ENCODE measurements at regions not wholly inside any gene's neighbourhood (a gene's known extent, or its start where the extent isn't known, plus 50 kb on each side); places are given as distances from the start of the nearest gene placed in this dataset.

GRCh38 chrX:25219480-25219879 lies 203.7 kb upstream of the ARX start:
- H3K27me3 ChIP-seq = no peaks in the 10 kb centered on the region
- H3K27ac ChIP-seq = no peak overlapping the region
- H3K9me3 ChIP-seq = no peaks in the 10 kb centered on the region
- no peak for TF ChIP-seq CTCF (IDR thresholded peaks at IDR 0.05)
- intact Hi-C loops (cut with DNase I) = no loop called here
- H3K4me3 ChIP-seq = no peak overlapping the region
- H3K4me1 ChIP-seq = no peaks in the 10 kb centered on the region
- no peaks in the 10 kb centered on the region for H3K36me3 ChIP-seq
- no peak for DNase-seq (ENCODE audit: low spot score in 2 of 2)

- Histone ChIP-seq H3K4me3 (no peak overlapping the region), H3K27me3 (no peaks in the 10 kb centered on the region), H3K9me3 (no peaks in the 10 kb centered on the region), H3K4me1 (no peaks in the 10 kb centered on the region), H3K27ac (no peak overlapping the region), H3K36me3 (no peaks in the 10 kb centered on the region)
- no peak for TF ChIP-seq CTCF (IDR thresholded peaks at IDR 0.05)
- intact Hi-C loops (cut with DNase I) = no loop called here
- DNase-seq (ENCODE audit: low spot score in 2 of 2) = no peak
These were observed 197.8 kb upstream of the ARX start for GRCh38 chrX:25213611-25214010.

GRCh38 chrX:25207803-25208475 lies 192.2 kb upstream of the ARX start:
- Histone ChIP-seq H3K36me3 (no peaks in the 10 kb centered on the region), H3K27me3 (no peaks in the 10 kb centered on the region), H3K4me1 (no peaks in the 10 kb centered on the region), H3K4me3 (no peak overlapping the region), H3K9me3 (no peaks in the 10 kb centered on the region), H3K27ac (no peak overlapping the region)
- intact Hi-C loops (cut with DNase I) = no loop called here
- no peak for TF ChIP-seq CTCF (IDR thresholded peaks at IDR 0.05)
- DNase-seq (ENCODE audit: low spot score in 2 of 2) = no peak

GRCh38 chrX:25206778-25207177 lies 191.0 kb upstream of the ARX start:
- DNase-seq (ENCODE audit: low spot score in 2 of 2) = no peak
- intact Hi-C loops (cut with DNase I) = no loop called here
- no peak for TF ChIP-seq CTCF (IDR thresholded peaks at IDR 0.05)

GRCh38 chrX:25204182-25204581 lies 188.4 kb upstream of the ARX start:
- H3K27ac ChIP-seq = no peak overlapping the region
- DNase-seq (ENCODE audit: low spot score in 2 of 2) = no peak
- no peaks in the 10 kb centered on the region for H3K36me3 ChIP-seq
- no peak for TF ChIP-seq CTCF (IDR thresholded peaks at IDR 0.05)
- intact Hi-C loops (cut with DNase I) = no loop called here
- H3K27me3 ChIP-seq = no peaks in the 10 kb centered on the region
- H3K4me3 ChIP-seq = no peak overlapping the region
- no peaks in the 10 kb centered on the region for H3K9me3 ChIP-seq
- no peaks in the 10 kb centered on the region for H3K4me1 ChIP-seq

More at GRCh38 chrX:25206778-25207177, 191.0 kb upstream of the ARX start:
- Histone ChIP-seq H3K4me1 (no peaks in the 10 kb centered on the region), H3K27ac (no peak overlapping the region), H3K36me3 (no peaks in the 10 kb centered on the region), H3K4me3 (no peak overlapping the region), H3K9me3 (no peaks in the 10 kb centered on the region), H3K27me3 (no peaks in the 10 kb centered on the region)

GRCh38 chrX:25202827-25203226 lies 187.1 kb upstream of the ARX start:
- DNase-seq (ENCODE audit: low spot score in 2 of 2) = no peak
- Histone ChIP-seq H3K4me3 (no peak overlapping the region), H3K36me3 (no peaks in the 10 kb centered on the region), H3K27me3 (no peaks in the 10 kb centered on the region), H3K27ac (no peak overlapping the region), H3K9me3 (no peaks in the 10 kb centered on the region), H3K4me1 (no peaks in the 10 kb centered on the region)
- intact Hi-C loops (cut with DNase I) = no loop called here
- TF ChIP-seq CTCF (IDR thresholded peaks at IDR 0.05) = no peak

All from ascending aorta (tissue), 2 donors.